ENCODE measurements at regions not wholly inside any gene's neighbourhood (a gene's known extent, or its start where the extent isn't known, plus 50 kb on each side); places are given as distances from the start of the nearest gene placed in this dataset.
A peak's percentile ranks its signal among the peaks of the same experiment; 100 is the strongest.

DNA sequence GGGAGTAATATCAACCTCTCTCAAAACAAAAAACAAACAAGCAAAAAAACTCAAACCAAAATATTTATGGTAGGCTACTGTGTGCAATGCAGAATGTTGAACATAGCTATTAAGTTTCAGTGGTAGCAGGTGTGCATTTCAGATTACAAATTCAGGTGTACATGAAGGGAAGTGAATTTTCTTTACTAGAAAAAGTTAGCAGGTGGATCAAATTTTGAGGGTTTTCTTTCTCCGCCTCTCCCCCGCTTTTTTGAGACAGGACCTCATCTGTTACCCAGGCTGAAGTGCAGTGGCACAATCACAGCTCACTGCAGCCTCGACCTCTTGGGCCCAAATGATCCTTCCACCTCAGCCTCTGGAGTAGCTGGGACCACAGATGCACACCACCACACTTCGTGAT is 109.7 kb upstream of the GOLIM4 start:
- no peak for DNase-seq

DNA sequence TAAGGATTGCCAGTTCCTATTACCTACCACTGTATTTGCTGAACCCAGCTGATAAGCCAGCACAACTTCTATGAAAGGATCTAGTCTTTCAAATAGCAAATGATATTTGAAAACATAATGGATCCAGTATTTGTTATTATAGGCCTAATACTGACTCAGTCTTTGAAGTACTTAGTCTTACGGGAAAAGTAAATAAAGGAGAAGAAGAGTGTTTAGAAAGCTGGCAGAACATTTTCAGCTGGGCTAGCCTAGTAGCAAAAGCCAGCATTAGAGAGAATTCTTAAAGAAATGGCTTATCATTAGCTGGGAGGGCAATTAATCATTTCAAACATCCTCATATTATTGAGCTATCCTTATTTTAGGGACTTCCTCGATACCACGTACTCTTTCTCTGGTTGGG is 101.4 kb upstream of the GOLIM4 start:
- DNase-seq, result no peak

DNA sequence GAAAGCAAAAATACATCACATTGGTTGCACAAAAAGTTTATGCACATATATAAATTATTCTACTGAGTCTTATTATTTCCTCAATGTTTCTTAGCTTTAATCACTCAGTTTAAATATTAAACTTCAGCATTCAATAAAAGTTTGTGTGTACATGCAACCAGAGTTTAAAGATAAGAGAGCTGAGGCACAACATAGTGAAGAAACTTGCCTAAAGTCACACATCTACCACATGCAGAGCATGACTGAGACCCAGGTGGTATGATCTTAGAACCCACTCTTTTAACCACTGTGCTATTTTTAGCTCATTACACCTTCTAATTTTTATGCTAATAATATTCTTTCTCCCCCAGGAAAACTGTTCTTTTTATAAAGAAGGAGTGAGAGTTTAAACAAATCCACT is 96.1 kb upstream of the GOLIM4 start:
- no peak for DNase-seq

- no peak for DNase-seq
Measured at GRCh38 chr3:168187233-168187632, 91.5 kb upstream of the GOLIM4 start.

DNA sequence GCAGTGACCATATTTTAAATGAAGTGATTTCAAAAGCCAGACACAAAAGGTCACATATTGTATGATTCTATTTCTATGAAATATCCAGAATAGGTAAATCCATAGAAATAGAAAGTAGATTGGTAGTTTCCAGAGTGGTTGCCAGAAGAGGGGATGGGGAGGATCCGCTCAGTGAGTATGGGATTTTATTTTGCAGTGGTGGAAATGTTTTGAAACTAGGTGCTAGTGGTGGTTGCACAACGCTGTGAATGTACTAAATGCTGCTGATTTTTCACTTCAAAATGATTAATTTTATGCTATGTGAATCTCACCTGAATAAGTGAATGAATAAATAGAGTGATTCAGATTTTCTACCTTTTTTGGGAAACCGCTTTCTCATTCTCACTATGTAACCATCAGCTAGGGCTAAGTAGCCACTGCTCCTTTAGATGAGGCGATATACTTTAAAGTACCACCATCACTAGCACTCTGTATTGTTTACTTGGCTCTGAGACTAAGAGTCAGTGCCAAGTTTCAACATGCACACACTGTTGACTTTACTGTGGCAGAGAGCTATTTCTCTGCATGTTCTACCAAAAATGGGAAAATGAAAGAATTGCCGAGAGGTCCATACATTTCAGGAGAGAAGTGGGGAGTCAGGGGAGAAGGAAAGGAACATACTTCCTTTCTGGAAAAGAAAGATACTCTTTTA is 90.7 kb upstream of the GOLIM4 start:
- DNase-seq, result no peak

- no peak for DNase-seq
Measured at GRCh38 chr3:168183774-168184173, 88.0 kb upstream of the GOLIM4 start.

DNA sequence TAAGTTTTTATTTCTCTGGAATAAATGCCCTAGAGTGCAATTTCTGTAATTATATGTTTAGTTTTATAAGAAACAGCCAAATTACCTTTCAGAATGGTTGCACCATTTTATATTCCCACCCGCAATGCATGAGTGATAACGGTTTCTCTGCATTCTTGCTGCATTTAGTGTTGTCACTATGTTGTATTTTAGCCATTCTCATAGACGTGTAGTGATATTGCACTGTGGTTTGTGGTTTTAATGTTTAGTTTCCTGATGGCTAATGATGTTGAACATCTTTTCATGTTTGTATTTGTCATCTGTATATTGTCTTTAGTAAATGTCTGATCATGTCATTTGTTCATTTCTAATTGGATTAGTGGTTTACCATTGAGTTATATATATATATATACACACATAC is 73.0 kb upstream of the GOLIM4 start:
- no peak for DNase-seq

GRCh38 chr3:168165390-168166269 is 69.9 kb upstream of the GOLIM4 start:
- DNase-seq, result peak in 1 of 2 donors; percentile 17

- DNase-seq, result no peak
Measured at GRCh38 chr3:168162172-168162571, 66.4 kb upstream of the GOLIM4 start.

- DNase-seq, result no peak
Measured at GRCh38 chr3:168161696-168162095, 66.0 kb upstream of the GOLIM4 start.

DNA sequence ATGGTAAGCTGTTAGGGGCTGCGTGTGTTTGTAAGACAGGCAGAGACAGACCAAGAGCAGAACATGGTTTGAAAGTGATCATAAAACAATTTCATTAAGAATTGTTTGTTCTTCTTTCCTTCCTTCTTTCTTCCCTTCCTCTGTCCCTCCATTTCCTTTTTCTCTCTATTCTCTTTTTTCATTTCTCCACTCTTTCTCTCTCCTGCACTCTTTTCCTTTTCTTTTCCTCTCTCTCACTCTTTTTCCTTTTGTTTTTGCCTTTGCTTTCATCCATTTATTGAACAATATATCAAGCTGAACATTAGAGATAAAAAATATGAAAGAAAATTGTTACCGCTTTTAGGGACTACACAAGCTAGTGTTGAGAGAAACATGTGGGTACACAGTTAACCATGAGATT is 62.2 kb upstream of the GOLIM4 start:
- DNase-seq, result no peak

DNA sequence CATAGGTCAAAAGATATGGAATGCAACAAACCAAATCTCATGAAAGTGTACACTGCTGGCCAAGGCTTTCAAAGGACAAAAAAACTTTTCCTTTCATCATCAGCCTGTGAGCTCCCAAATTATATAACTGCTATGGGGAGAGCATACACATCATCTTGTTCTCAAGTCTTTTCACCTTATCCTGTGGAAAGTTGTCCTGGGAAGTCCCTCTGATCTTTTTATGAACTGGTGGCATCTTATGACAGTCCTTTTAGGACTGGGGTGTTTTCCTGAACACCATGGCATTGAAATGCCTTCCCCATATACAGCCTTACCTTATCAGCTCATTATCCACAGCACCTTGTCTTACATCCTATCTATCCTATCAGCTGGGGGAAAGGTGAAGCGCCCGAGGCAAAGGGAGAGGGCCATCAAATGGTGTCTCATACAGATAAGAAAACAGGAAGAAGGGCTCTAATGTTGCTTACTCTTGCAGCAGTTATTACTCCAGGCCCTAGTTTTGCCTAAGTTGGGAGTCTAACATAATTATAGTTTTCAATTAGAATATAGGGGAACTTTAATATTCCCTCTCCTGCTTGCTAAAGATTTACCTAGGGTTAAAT is 61.5 kb upstream of the GOLIM4 start:
- no peak for DNase-seq

GRCh38 chr3:168156479-168156878 is 60.8 kb upstream of the GOLIM4 start:
- DNase-seq, result no peak

GRCh38 chr3:168155303-168155702 is 59.6 kb upstream of the GOLIM4 start:
- DNase-seq, result no peak

DNA sequence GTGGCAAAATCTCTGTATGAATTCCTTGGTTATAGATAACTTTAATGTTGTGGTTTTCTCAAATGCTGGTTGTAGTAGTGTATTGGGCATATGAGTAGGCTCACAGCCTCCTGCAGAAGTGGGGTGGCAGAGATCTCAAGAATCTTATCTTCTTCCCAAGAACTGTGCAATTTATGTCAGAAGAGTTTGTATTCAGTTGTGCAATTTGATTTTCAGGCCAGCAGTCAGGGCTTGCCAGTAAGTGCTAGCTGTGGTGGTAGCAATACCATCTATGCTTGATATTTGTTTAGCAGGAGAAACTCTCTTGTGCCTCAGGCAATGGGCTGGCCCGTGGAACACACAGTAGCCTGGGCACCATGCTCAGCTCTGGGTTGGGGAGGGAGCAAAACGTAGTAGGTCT is 58.4 kb upstream of the GOLIM4 start:
- no peak for DNase-seq

- no peak for DNase-seq
Measured at GRCh38 chr3:168152149-168152548, 56.4 kb upstream of the GOLIM4 start.
